ENCODE measurements at regions not wholly inside any gene's neighbourhood (a gene's known extent, or its start where the extent isn't known, plus 50 kb on each side); places are given as distances from the start of the nearest gene placed in this dataset.

- DNase-seq (ENCODE audit: low read depth in 1 of 2, low spot score in 2 of 2): no peak
- Histone ChIP-seq H3K4me1 (replicated peaks) (no peaks in the 10 kb centered on the region), H3K27me3 (replicated peaks) (no peaks in the 10 kb centered on the region), H3K4me3 (no peak overlapping the region), H3K27ac (no peak overlapping the region), H3K36me3 (no peaks in the 10 kb centered on the region), H3K9me3 (replicated peaks) (no peaks in the 10 kb centered on the region)
Observed at GRCh38 chr15:95409211-95409610, 921.3 kb upstream of the NR2F2 start.

GRCh38 chr15:95409626-95410310 lies 920.7 kb upstream of the NR2F2 start:
- Histone ChIP-seq H3K36me3 (no peaks in the 10 kb centered on the region), H3K4me1 (replicated peaks) (no peaks in the 10 kb centered on the region), H3K4me3 (no peak overlapping the region), H3K27me3 (replicated peaks) (no peaks in the 10 kb centered on the region), H3K9me3 (replicated peaks) (0 out of 2 replicates have a peak, but pooled peaks cover 3% of the 10 kb centered on the region), H3K27ac (no peak overlapping the region)
- DNase-seq (ENCODE audit: low read depth in 1 of 2, low spot score in 2 of 2): no peak

- 0 out of 2 replicates have a peak, but pooled peaks cover 3% of the 10 kb centered on the region for H3K9me3 ChIP-seq (replicated peaks)
- H3K27ac ChIP-seq: no peak overlapping the region
- DNase-seq (ENCODE audit: low read depth in 1 of 2, low spot score in 2 of 2): no peak
- no peaks in the 10 kb centered on the region for H3K27me3 ChIP-seq (replicated peaks)
- H3K4me3 ChIP-seq: no peak overlapping the region
- H3K36me3 ChIP-seq: no peaks in the 10 kb centered on the region
- no peaks in the 10 kb centered on the region for H3K4me1 ChIP-seq (replicated peaks)
Observed at GRCh38 chr15:95410757-95411156, 919.7 kb upstream of the NR2F2 start.

- H3K27ac ChIP-seq: no peak overlapping the region
- no peaks in the 10 kb centered on the region for H3K27me3 ChIP-seq (replicated peaks)
- no peak for DNase-seq (ENCODE audit: low read depth in 1 of 2, low spot score in 2 of 2)
- 0 out of 2 replicates have a peak, but pooled peaks cover 3% of the 10 kb centered on the region for H3K9me3 ChIP-seq (replicated peaks)
- no peaks in the 10 kb centered on the region for H3K4me1 ChIP-seq (replicated peaks)
- H3K36me3 ChIP-seq: no peaks in the 10 kb centered on the region
- H3K4me3 ChIP-seq: no peak overlapping the region
Observed at GRCh38 chr15:95416576-95416975, 913.9 kb upstream of the NR2F2 start.

GRCh38 chr15:95417761-95418160 lies 912.7 kb upstream of the NR2F2 start:
- Histone ChIP-seq H3K36me3 (no peaks in the 10 kb centered on the region), H3K4me1 (replicated peaks) (no peaks in the 10 kb centered on the region), H3K9me3 (replicated peaks) (0 out of 2 replicates have a peak, but pooled peaks cover 3% of the 10 kb centered on the region), H3K4me3 (no peak overlapping the region), H3K27ac (no peak overlapping the region), H3K27me3 (replicated peaks) (no peaks in the 10 kb centered on the region)
- DNase-seq (ENCODE audit: low read depth in 1 of 2, low spot score in 2 of 2): no peak

GRCh38 chr15:95422255-95422654 lies 908.2 kb upstream of the NR2F2 start:
- no peak for DNase-seq (ENCODE audit: low read depth in 1 of 2, low spot score in 2 of 2)
- Histone ChIP-seq H3K36me3 (no peaks in the 10 kb centered on the region), H3K27me3 (replicated peaks) (no peaks in the 10 kb centered on the region), H3K27ac (no peak overlapping the region), H3K4me3 (no peak overlapping the region), H3K4me1 (replicated peaks) (no peaks in the 10 kb centered on the region), H3K9me3 (replicated peaks) (no peaks in the 10 kb centered on the region; the same call in 1 of the 2 replicates)

GRCh38 chr15:95425859-95426258 lies 904.6 kb upstream of the NR2F2 start:
- no peaks in the 10 kb centered on the region for H3K4me1 ChIP-seq (replicated peaks)
- H3K9me3 ChIP-seq (replicated peaks): no peaks in the 10 kb centered on the region; the same call in 1 of the 2 replicates

GRCh38 chr15:95429345-95429744 lies 901.2 kb upstream of the NR2F2 start:
- H3K9me3 ChIP-seq (replicated peaks): no peaks in the 10 kb centered on the region

More at GRCh38 chr15:95425859-95426258, 904.6 kb upstream of the NR2F2 start:
- no peaks in the 10 kb centered on the region for H3K36me3 ChIP-seq
- no peak overlapping the region for H3K27ac ChIP-seq
- H3K4me3 ChIP-seq: no peak overlapping the region
- no peaks in the 10 kb centered on the region for H3K27me3 ChIP-seq (replicated peaks)
- no peak for DNase-seq (ENCODE audit: low read depth in 1 of 2, low spot score in 2 of 2)

GRCh38 chr15:95431518-95431917 lies 899.0 kb upstream of the NR2F2 start:
- no peak overlapping the region for H3K4me3 ChIP-seq
- H3K36me3 ChIP-seq: no peaks in the 10 kb centered on the region
- no peak overlapping the region for H3K27ac ChIP-seq
- H3K27me3 ChIP-seq (replicated peaks): no peaks in the 10 kb centered on the region
- no peaks in the 10 kb centered on the region for H3K4me1 ChIP-seq (replicated peaks)
- no peak for DNase-seq (ENCODE audit: low read depth in 1 of 2, low spot score in 2 of 2)
- no peaks in the 10 kb centered on the region for H3K9me3 ChIP-seq (replicated peaks)

More at GRCh38 chr15:95429345-95429744, 901.2 kb upstream of the NR2F2 start:
- H3K4me1 ChIP-seq (replicated peaks): no peaks in the 10 kb centered on the region
- DNase-seq (ENCODE audit: low read depth in 1 of 2, low spot score in 2 of 2): no peak
- no peaks in the 10 kb centered on the region for H3K27me3 ChIP-seq (replicated peaks)
- no peaks in the 10 kb centered on the region for H3K36me3 ChIP-seq
- H3K4me3 ChIP-seq: no peak overlapping the region
- H3K27ac ChIP-seq: no peak overlapping the region

GRCh38 chr15:95432878-95433405 lies 897.6 kb upstream of the NR2F2 start:
- no peaks in the 10 kb centered on the region for H3K4me1 ChIP-seq (replicated peaks)
- no peaks in the 10 kb centered on the region for H3K36me3 ChIP-seq
- no peaks in the 10 kb centered on the region for H3K27me3 ChIP-seq (replicated peaks)
- DNase-seq (ENCODE audit: low read depth in 1 of 2, low spot score in 2 of 2): no peak
- H3K27ac ChIP-seq: no peak overlapping the region
- H3K4me3 ChIP-seq: no peak overlapping the region
- H3K9me3 ChIP-seq (replicated peaks): no peaks in the 10 kb centered on the region

- H3K4me1 ChIP-seq (replicated peaks): no peaks in the 10 kb centered on the region
- H3K27ac ChIP-seq: no peak overlapping the region
- H3K4me3 ChIP-seq: no peak overlapping the region
- no peaks in the 10 kb centered on the region for H3K27me3 ChIP-seq (replicated peaks)
- DNase-seq (ENCODE audit: low read depth in 1 of 2, low spot score in 2 of 2): no peak
- no peaks in the 10 kb centered on the region for H3K36me3 ChIP-seq
- no peaks in the 10 kb centered on the region for H3K9me3 ChIP-seq (replicated peaks)
Observed at GRCh38 chr15:95439922-95440376, 890.6 kb upstream of the NR2F2 start.

- no peak for DNase-seq (ENCODE audit: low read depth in 1 of 2, low spot score in 2 of 2)
- no peaks in the 10 kb centered on the region for H3K4me1 ChIP-seq (replicated peaks)
Observed at GRCh38 chr15:95440712-95441111, 889.8 kb upstream of the NR2F2 start.

GRCh38 chr15:95442107-95442719 lies 888.3 kb upstream of the NR2F2 start:
- Histone ChIP-seq H3K36me3 (no peaks in the 10 kb centered on the region), H3K9me3 (replicated peaks) (no peaks in the 10 kb centered on the region), H3K4me3 (no peak overlapping the region), H3K27me3 (replicated peaks) (no peaks in the 10 kb centered on the region), H3K4me1 (replicated peaks) (no peaks in the 10 kb centered on the region), H3K27ac (no peak overlapping the region)
- DNase-seq (ENCODE audit: low read depth in 1 of 2, low spot score in 2 of 2): no peak

More at GRCh38 chr15:95440712-95441111, 889.8 kb upstream of the NR2F2 start:
- Histone ChIP-seq H3K36me3 (no peaks in the 10 kb centered on the region), H3K27me3 (replicated peaks) (no peaks in the 10 kb centered on the region), H3K9me3 (replicated peaks) (no peaks in the 10 kb centered on the region), H3K4me3 (no peak overlapping the region), H3K27ac (no peak overlapping the region)

- DNase-seq (ENCODE audit: low read depth in 1 of 2, low spot score in 2 of 2): no peak
- Histone ChIP-seq H3K4me1 (replicated peaks) (no peaks in the 10 kb centered on the region), H3K4me3 (no peak overlapping the region), H3K9me3 (replicated peaks) (no peaks in the 10 kb centered on the region), H3K27me3 (replicated peaks) (no peaks in the 10 kb centered on the region), H3K36me3 (no peaks in the 10 kb centered on the region), H3K27ac (no peak overlapping the region)
Observed at GRCh38 chr15:95444860-95445259, 885.6 kb upstream of the NR2F2 start.
